Testis (tissue), 2 donors: ENCODE measurements at regions not wholly inside any gene's neighbourhood (a gene's known extent, or its start where the extent isn't known, plus 50 kb on each side); places are given as distances from the start of the nearest gene placed in this dataset.

ENCODE experiments used
- CTCF ChIP-seq, 3 experiments: fragments of 450-650 bp in 2 of 3; fragments of 200-600 bp in 1 of 3; sonication (generic) in 1 of 3; IDR thresholded peaks; one replicate each; pipeline ENCODE4 v1.5.1; 2016 to 2019; ENCODE audit warnings: antibody characterized with exemption in 3 of 3, mild to moderate bottlenecking in 2 of 3, moderate library complexity in 1 of 3
- POLR2A ChIP-seq: fragments of 450-650 bp; IDR thresholded peaks from one replicate; pipeline ENCODE4 v1.6.1; 2017; ENCODE audit warnings: antibody characterized with exemption, mild to moderate bottlenecking, moderate library complexity

- no peak for TF ChIP-seq CTCF (IDR thresholded peaks at IDR 0.05)
- no peak for TF ChIP-seq POLR2A
Measured at GRCh38 chr2:204298404-204298803, 246.9 kb upstream of the PARD3B start.
